GM12865 (cell line): ENCODE measurements at regions not wholly inside any gene's neighbourhood (a gene's known extent, or its start where the extent isn't known, plus 50 kb on each side); places are given as distances from the start of the nearest gene placed in this dataset.

Experiments
- DNase-seq: peaks from one replicate; pipeline ENCODE4 v3.0.0; 2010; ENCODE audit warnings: low read depth
- H3K4me3 ChIP-seq: 2 replicates; pipeline ENCODE4 v1.5.1; 2011; ENCODE audit warnings: mild to moderate bottlenecking, low read depth, low read length, control low read depth
- CTCF ChIP-seq: IDR thresholded peaks from 2 replicates; pipeline ENCODE4 v1.5.1; 2011; ENCODE audit warnings: low read length, control low read depth, low read depth, inconsistent platforms; ENCODE audit not compliant: insufficient read depth; ENCODE audit errors: missing control alignments

GRCh38 chr3:167163580-167163979 lies 216.5 kb downstream of the ZBBX start:
- H3K4me3 ChIP-seq, result no peak overlapping the region
- TF ChIP-seq CTCF, result no peak
- DNase-seq, result no peak

GRCh38 chr3:167162083-167162482 lies 218.0 kb downstream of the ZBBX start:
- no peak for DNase-seq
- no peak overlapping the region for H3K4me3 ChIP-seq
- TF ChIP-seq CTCF, result no peak

- TF ChIP-seq CTCF, result no peak
- H3K4me3 ChIP-seq, result no peak overlapping the region
- DNase-seq, result no peak
Measured at GRCh38 chr3:167160781-167161180, 219.3 kb downstream of the ZBBX start.

GRCh38 chr3:167151636-167152035 lies 228.5 kb downstream of the ZBBX start:
- no peak for DNase-seq
- H3K4me3 ChIP-seq, result no peak overlapping the region
- no peak for TF ChIP-seq CTCF

GRCh38 chr3:167148136-167148535 lies 232.0 kb downstream of the ZBBX start:
- no peak for TF ChIP-seq CTCF
- H3K4me3 ChIP-seq, result no peak overlapping the region
- no peak for DNase-seq

- H3K4me3 ChIP-seq, result no peak overlapping the region
- TF ChIP-seq CTCF, result no peak
- DNase-seq, result no peak
Measured at GRCh38 chr3:167146911-167147310, 233.2 kb downstream of the ZBBX start.

- TF ChIP-seq CTCF, result no peak
Measured at GRCh38 chr3:167125612-167126407, 254.3 kb downstream of the ZBBX start.

More at GRCh38 chr3:167125612-167126407, 254.3 kb downstream of the ZBBX start:
- DNase-seq, result no peak
- no peak overlapping the region for H3K4me3 ChIP-seq
